Endodermal cell (in vitro differentiated cells): ENCODE measurements at regions not wholly inside any gene's neighbourhood (a gene's known extent, or its start where the extent isn't known, plus 50 kb on each side); places are given as distances from the start of the nearest gene placed in this dataset.

Source experiments
- DNase-seq: peaks from one replicate; pipeline ENCODE4 v3.0.0-alpha.2; 2017
- H3K27ac ChIP-seq: 2 replicates; pipeline ENCODE4 v1.5.1; 2013; ENCODE audit warnings: mild to moderate bottlenecking, low read depth, low read length, moderate library complexity
- H3K27me3 ChIP-seq: 2 replicates; pipeline ENCODE4 v1.6.1; 2013; ENCODE audit warnings: mild to moderate bottlenecking, low read length, moderate library complexity; ENCODE audit not compliant: insufficient read depth, control insufficient read depth, poor library complexity, severe bottlenecking
- H3K36me3 ChIP-seq: 2 replicates; pipeline ENCODE4 v1.7.0; 2013; ENCODE audit warnings: mild to moderate bottlenecking, low read length, moderate library complexity; ENCODE audit not compliant: control insufficient read depth, insufficient read depth
- H3K4me1 ChIP-seq: one replicate; pipeline ENCODE4 v1.7.0; 2013; ENCODE audit warnings: low read length; ENCODE audit not compliant: control insufficient read depth, insufficient read depth
- H3K4me3 ChIP-seq: 2 replicates; pipeline ENCODE4 v1.5.1; 2013; ENCODE audit warnings: mild to moderate bottlenecking, low read length, moderate library complexity
- H3K9ac ChIP-seq: 2 replicates; pipeline ENCODE4 v1.6.1; 2013; ENCODE audit warnings: mild to moderate bottlenecking, low read length, moderate library complexity; ENCODE audit not compliant: poor library complexity, severe bottlenecking; ENCODE audit errors: extremely low read depth
- H3K9me3 ChIP-seq: 2 replicates; pipeline ENCODE4 v1.6.1; 2013; ENCODE audit warnings: mild to moderate bottlenecking, low read length, moderate library complexity; ENCODE audit not compliant: control insufficient read depth
- H3K27ac Mint-ChIP-seq: 2 replicates; pipeline ENCODE4 v1.8.0; 2020; ENCODE audit warnings: mixed read lengths
- H3K27me3 Mint-ChIP-seq: 2 replicates; pipeline ENCODE4 v1.8.0; 2021; ENCODE audit warnings: mild to moderate bottlenecking, mixed read lengths; ENCODE audit not compliant: insufficient read depth
- H3K36me3 Mint-ChIP-seq: 2 replicates; pipeline ENCODE4 v1.8.0; 2020; ENCODE audit warnings: low read depth, mixed read lengths
- H3K4me1 Mint-ChIP-seq: 2 replicates; pipeline ENCODE4 v1.8.0; 2020; ENCODE audit warnings: mixed read lengths
- H3K4me3 Mint-ChIP-seq: 2 replicates; pipeline ENCODE4 v1.8.0; 2020; ENCODE audit warnings: mild to moderate bottlenecking, moderate library complexity, mixed read lengths
- H3K9me3 Mint-ChIP-seq: 2 replicates; pipeline ENCODE4 v1.8.0; 2020; ENCODE audit warnings: mild to moderate bottlenecking, mixed read lengths
- WGBS, 2 experiments: methylation state at CpG; one replicate each; pipeline versions ENCODE4 v1.1.5 to v1.1.7; 2013; ENCODE audit warnings: missing lambda C conversion rate in 2 of 2, mixed read lengths in 1 of 2; ENCODE audit not compliant: insufficient coverage in 1 of 2, insufficient read length in 1 of 2; 5-methylcytosine and 5-hydroxymethylcytosine counted together
- TF ChIP-seq, protein P1 (sequence below): fragments of 200-600 bp; sonication (generic); conservative IDR thresholded peaks from 2 replicates; pipeline ENCODE4 v1.5.0; 2021; ENCODE audit warnings: antibody characterized with exemption, mild to moderate bottlenecking

DNA sequence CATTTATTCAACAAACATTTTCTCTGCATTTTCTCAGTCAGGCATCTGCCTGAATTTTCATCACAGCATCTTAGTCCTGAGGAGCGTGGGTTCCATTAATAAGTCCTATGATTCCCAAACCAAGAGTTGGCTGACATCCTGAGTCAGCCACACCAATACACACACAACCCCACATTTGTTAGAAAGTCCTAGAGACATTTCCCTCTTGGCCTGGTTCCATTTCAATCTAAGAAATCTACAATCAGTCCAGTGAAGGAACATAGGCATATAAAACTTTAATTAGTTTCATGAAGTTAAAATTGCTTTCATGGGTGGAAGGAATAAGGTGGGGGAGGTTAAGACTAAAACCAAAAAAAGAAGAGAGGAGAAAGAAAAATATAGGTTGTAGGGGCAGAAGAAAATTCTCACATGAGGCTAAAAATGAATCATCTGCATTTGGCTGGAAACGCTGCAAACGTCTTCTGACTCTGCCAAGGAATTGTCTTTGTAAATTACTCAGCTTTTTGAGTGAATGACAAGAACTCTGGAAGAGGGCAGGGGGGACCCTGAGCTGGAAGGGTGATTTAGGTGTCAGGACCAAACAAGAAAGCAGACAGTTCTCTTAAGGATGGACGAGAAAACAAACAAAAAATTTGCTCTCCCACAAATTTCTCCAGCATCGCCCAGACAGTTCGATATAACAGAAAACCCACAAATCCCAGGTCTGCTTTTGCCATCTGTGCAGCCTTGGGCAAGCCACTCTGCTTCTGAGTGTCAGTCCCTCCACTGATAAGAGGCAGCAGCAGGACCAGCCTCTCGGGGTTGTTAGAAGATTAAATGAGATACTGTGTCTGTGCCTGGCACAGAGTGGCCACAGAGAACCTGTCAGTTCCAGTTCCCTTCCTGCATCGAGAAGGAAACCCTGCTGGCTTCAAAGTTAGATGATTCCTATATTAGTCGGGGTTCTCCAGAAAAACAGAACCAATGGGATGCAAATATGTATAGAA, 289.7 kb downstream of the CDK5RAP2 start:
- Mint-ChIP-seq H3K36me3 (no peaks in the 10 kb centered on the region), H3K9me3 (peaks cover 14% of the 10 kb centered on the region), H3K4me1 (no peaks in the 10 kb centered on the region), H3K4me3 (no peak overlapping the region), H3K27ac (no peak overlapping the region), H3K27me3 (no peaks in the 10 kb centered on the region)
- no peak overlapping the region for H3K27ac ChIP-seq
- H3K27me3 ChIP-seq, result no peaks in the 10 kb centered on the region
- no peaks in the 10 kb centered on the region for H3K36me3 ChIP-seq
- H3K9me3 ChIP-seq, result no peaks in the 10 kb centered on the region
- no peak overlapping the region for H3K4me3 ChIP-seq
- DNase-seq, result no peak
- TF ChIP-seq, protein P1, sequence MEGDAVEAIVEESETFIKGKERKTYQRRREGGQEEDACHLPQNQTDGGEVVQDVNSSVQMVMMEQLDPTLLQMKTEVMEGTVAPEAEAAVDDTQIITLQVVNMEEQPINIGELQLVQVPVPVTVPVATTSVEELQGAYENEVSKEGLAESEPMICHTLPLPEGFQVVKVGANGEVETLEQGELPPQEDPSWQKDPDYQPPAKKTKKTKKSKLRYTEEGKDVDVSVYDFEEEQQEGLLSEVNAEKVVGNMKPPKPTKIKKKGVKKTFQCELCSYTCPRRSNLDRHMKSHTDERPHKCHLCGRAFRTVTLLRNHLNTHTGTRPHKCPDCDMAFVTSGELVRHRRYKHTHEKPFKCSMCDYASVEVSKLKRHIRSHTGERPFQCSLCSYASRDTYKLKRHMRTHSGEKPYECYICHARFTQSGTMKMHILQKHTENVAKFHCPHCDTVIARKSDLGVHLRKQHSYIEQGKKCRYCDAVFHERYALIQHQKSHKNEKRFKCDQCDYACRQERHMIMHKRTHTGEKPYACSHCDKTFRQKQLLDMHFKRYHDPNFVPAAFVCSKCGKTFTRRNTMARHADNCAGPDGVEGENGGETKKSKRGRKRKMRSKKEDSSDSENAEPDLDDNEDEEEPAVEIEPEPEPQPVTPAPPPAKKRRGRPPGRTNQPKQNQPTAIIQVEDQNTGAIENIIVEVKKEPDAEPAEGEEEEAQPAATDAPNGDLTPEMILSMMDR, result no peak
- 88 to 89% methylated on average over 8 to 9 of the region's 9 CpGs for WGBS, 2 experiments
- no peak overlapping the region for H3K9ac ChIP-seq
- no peaks in the 10 kb centered on the region for H3K4me1 ChIP-seq

- Mint-ChIP-seq H3K36me3 (no peaks in the 10 kb centered on the region), H3K4me3 (no peak overlapping the region), H3K9me3 (peaks cover 14% of the 10 kb centered on the region), H3K27me3 (no peaks in the 10 kb centered on the region), H3K27ac (no peak overlapping the region), H3K4me1 (no peaks in the 10 kb centered on the region)
- Histone ChIP-seq H3K27ac (no peak overlapping the region), H3K36me3 (no peaks in the 10 kb centered on the region), H3K4me1 (no peaks in the 10 kb centered on the region), H3K9me3 (no peaks in the 10 kb centered on the region), H3K4me3 (no peak overlapping the region), H3K9ac (no peak overlapping the region), H3K27me3 (no peaks in the 10 kb centered on the region)
- no peak for DNase-seq
- TF ChIP-seq, protein P1, result no peak
Measured at GRCh38 chr9:120289098-120289497, 290.9 kb downstream of the CDK5RAP2 start.

- no peak overlapping the region for H3K4me3 ChIP-seq
- no peaks in the 10 kb centered on the region for H3K27me3 ChIP-seq
- H3K9ac ChIP-seq, result no peak overlapping the region
- Mint-ChIP-seq H3K27me3 (peaks cover 2% of the 10 kb centered on the region), H3K36me3 (no peaks in the 10 kb centered on the region), H3K27ac (no peak overlapping the region), H3K9me3 (peaks cover 11% of the 10 kb centered on the region), H3K4me3 (no peak overlapping the region), H3K4me1 (no peaks in the 10 kb centered on the region)
- H3K27ac ChIP-seq, result no peak overlapping the region
- WGBS, 2 experiments, result 93 to 100% methylated on average over 1 to 3 of the region's 3 CpGs
- TF ChIP-seq, protein P1, result no peak
- H3K36me3 ChIP-seq, result no peaks in the 10 kb centered on the region
- H3K4me1 ChIP-seq, result no peaks in the 10 kb centered on the region
- H3K9me3 ChIP-seq, result no peaks in the 10 kb centered on the region
- no peak for DNase-seq
Measured at GRCh38 chr9:120286530-120286929, 293.4 kb downstream of the CDK5RAP2 start.
